Adrenal gland (tissue), 9 donors: ENCODE measurements at regions not wholly inside any gene's neighbourhood (a gene's known extent, or its start where the extent isn't known, plus 50 kb on each side); places are given as distances from the start of the nearest gene placed in this dataset.

Experiments
- DNase-seq, 7 donors: peaks; one replicate each; pipeline ENCODE4 v3.0.0-alpha.2; 2019 to 2020
- H3K27ac ChIP-seq, 5 donors: fragments of 200-600 bp; sonication (generic) in 4 of 5; 1 replicate in 3 of 5; 2 replicates in 2 of 5; pipeline versions ENCODE4 v1.5.1 to v1.8.0; 2016 to 2020; ENCODE audit warnings: mild to moderate bottlenecking in 1 of 5
- H3K27me3 ChIP-seq: fragments of 200-600 bp; 2 replicates; pipeline ENCODE4 v1.8.0; 2021
- H3K36me3 ChIP-seq, 2 donors: fragments of 200-600 bp; replicated peaks in 1 of 2; 1 replicate in 1 of 2; 2 replicates in 1 of 2; pipeline versions ENCODE4 v1.5.1 to v1.8.0; 2018 to 2022
- H3K4me1 ChIP-seq, 2 donors: fragments of 200-600 bp; replicated peaks in 1 of 2; 1 replicate in 1 of 2; 2 replicates in 1 of 2; pipeline versions ENCODE4 v1.5.1 to v1.8.0; 2018 to 2021
- H3K4me3 ChIP-seq, 4 donors: fragments of 200-600 bp; sonication (generic) in 3 of 4; one replicate each; pipeline ENCODE4 v1.5.1; 2016 to 2018
- H3K9me3 ChIP-seq, 3 donors: fragments of 200-600 bp; sonication (generic) in 1 of 3; replicated peaks in 1 of 3; 1 replicate in 2 of 3; 2 replicates in 1 of 3; pipeline versions ENCODE4 v1.5.1 to v1.8.0; 2016 to 2021
- CTCF ChIP-seq, 6 experiments: fragments of 450-650 bp in 4 of 6; fragments of 200-600 bp in 2 of 6; sonication (generic) in 1 of 6; IDR thresholded peaks; 1 replicate in 5 of 6; 2 replicates in 1 of 6; pipeline versions ENCODE4 v1.5.1 to v1.8.0; 2016 to 2021; ENCODE audit warnings: antibody characterized with exemption in 6 of 6, mild to moderate bottlenecking in 2 of 6, moderate library complexity in 1 of 6
- POLR2A ChIP-seq, 2 donors: fragments of 450-650 bp; IDR thresholded peaks; one replicate each; pipeline ENCODE4 v1.6.1; 2017; ENCODE audit warnings: antibody characterized with exemption in 2 of 2, mild to moderate bottlenecking in 2 of 2, moderate library complexity in 1 of 2
- WGBS, 4 donors: extraction: QIAGEN DNeasy Blood & Tissue Kit in 2 of 4; methylation state at CpG; one replicate each; pipeline versions ENCODE4 v1.1.5 to v1.1.7; 2013 to 2017; 5-methylcytosine and 5-hydroxymethylcytosine counted together
- intact Hi-C, 2 donors: fragments of 100-400 bp; cut with DNase I; formaldehyde crosslinking; loops; one replicate each; pipeline versions ENCODE4 v1.14.1 to v1.15.0; 2022 to 2023
- donor health status: healthy with polysubstance abuse.
- donor health status: Bipolar disorder and iron deficiency.
- donor health status: DM: yes; HTN: yes; CAD: no.
- donor health status: DM: no; HTN: no; CAD: no.
- donor health status: DM: no; HTN: no; CAD: no.

GRCh38 chr18:27785815-27786471, 391.0 kb downstream of the CDH2 start:
- WGBS, 4 donors, result 83 to 91% (median 88%) methylated on average over 14 to 16 of the region's 16 CpGs
- intact Hi-C loops, result no loop called here
- Histone ChIP-seq H3K9me3 (no peaks in the 10 kb centered on the region), H3K36me3 (no peaks in the 10 kb centered on the region), H3K27me3 (peaks cover 7% of the 10 kb centered on the region), H3K27ac (no peak overlapping the region), H3K4me3 (no peak overlapping the region), H3K4me1 (no peaks in the 10 kb centered on the region)
- TF ChIP-seq POLR2A (IDR thresholded peaks at IDR 0.05), result no peak
- TF ChIP-seq CTCF (IDR thresholded peaks at IDR 0.05), result no peak
- DNase-seq, result no peak

- H3K9me3 ChIP-seq, result no peaks in the 10 kb centered on the region
- 89 to 93% (median 91%) methylated on average over 4 of the region's 4 CpGs for whole genome bisulfite sequencing, 4 donors
Measured at GRCh38 chr18:27780061-27780745, 396.7 kb downstream of the CDH2 start.

GRCh38 chr18:27778925-27779324, 398.0 kb downstream of the CDH2 start:
- Histone ChIP-seq H3K4me1 (no peaks in the 10 kb centered on the region), H3K27me3 (no peaks in the 10 kb centered on the region), H3K4me3 (no peak overlapping the region), H3K9me3 (no peaks in the 10 kb centered on the region), H3K36me3 (no peaks in the 10 kb centered on the region), H3K27ac (no peak overlapping the region)
- intact Hi-C loops, result no loop called here
- DNase-seq, result no peak
- TF ChIP-seq CTCF (IDR thresholded peaks at IDR 0.05) (no peak), POLR2A (IDR thresholded peaks at IDR 0.05) (no peak)
- WGBS, 4 donors, result 9 to 22% (median 16%) methylated on average over 1 of the region's 1 CpG

More at GRCh38 chr18:27780061-27780745, 396.7 kb downstream of the CDH2 start:
- Histone ChIP-seq H3K4me1 (no peaks in the 10 kb centered on the region), H3K4me3 (no peak overlapping the region), H3K36me3 (no peaks in the 10 kb centered on the region), H3K27me3 (peaks cover 7% of the 10 kb centered on the region), H3K27ac (no peak overlapping the region)
- TF ChIP-seq POLR2A (IDR thresholded peaks at IDR 0.05), result no peak
- TF ChIP-seq CTCF (IDR thresholded peaks at IDR 0.05), result no peak
- DNase-seq, result no peak
- intact Hi-C loops, result no loop called here

GRCh38 chr18:27778441-27778840, 398.5 kb downstream of the CDH2 start:
- no peaks in the 10 kb centered on the region for H3K27me3 ChIP-seq
- TF ChIP-seq CTCF (IDR thresholded peaks at IDR 0.05) (peak; percentile 31 to 63 (median 50)), POLR2A (IDR thresholded peaks at IDR 0.05) (no peak)
- 0 to 4% (median 1%) methylated on average over 2 of the region's 2 CpGs for WGBS, 4 donors
- no peak for DNase-seq
- H3K9me3 ChIP-seq, result no peaks in the 10 kb centered on the region
- H3K36me3 ChIP-seq, result no peaks in the 10 kb centered on the region
- intact Hi-C loops, result no loop called here
- no peak overlapping the region for H3K4me3 ChIP-seq
- H3K27ac ChIP-seq, result no peak overlapping the region
- no peaks in the 10 kb centered on the region for H3K4me1 ChIP-seq
